MM.1S (cell line): ENCODE measurements at regions not wholly inside any gene's neighbourhood (a gene's known extent, or its start where the extent isn't known, plus 50 kb on each side); places are given as distances from the start of the nearest gene placed in this dataset.

Source experiments
- EZH2 ChIP-seq: fragments of 300-600 bp; sonication (generic); optimal IDR thresholded peaks from 2 replicates; pipeline ENCODE3; 2017; ENCODE audit warnings: low read depth, mild to moderate bottlenecking, antibody characterized with exemption, low read length, mixed read lengths
- EZH2phosphoT487 ChIP-seq: fragments of 300-600 bp; sonication (generic); IDR thresholded peaks from 2 replicates; pipeline ENCODE4 v1.6.1; 2018; ENCODE audit warnings: antibody characterized with exemption, low read length
- TF ChIP-seq, protein P1 (sequence below): fragments of 300-600 bp; sonication (generic); IDR thresholded peaks from 2 replicates; pipeline ENCODE4 v1.5.1; 2016; ENCODE audit warnings: antibody characterized with exemption, low read length, mixed read lengths

DNA sequence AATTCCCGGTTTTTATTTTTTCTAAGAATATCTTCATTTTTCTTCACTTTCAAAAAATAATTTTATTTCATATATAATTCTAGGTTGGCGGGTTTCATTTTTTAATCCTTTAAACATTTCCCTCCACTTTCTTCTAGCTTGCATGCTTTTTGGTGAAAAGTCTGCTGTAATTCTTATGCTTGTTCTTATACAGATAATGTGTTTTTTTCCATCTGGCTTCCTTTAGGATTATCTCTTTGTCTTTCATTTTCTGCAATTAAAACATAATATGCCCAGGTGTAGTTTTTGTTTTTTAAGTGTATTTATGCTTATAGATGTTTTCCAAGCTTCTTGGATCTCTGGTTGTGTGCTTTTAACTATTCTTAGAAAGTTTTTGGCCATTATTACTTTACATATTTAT lies 341.3 kb upstream of the SEMA3C start:
- TF ChIP-seq EZH2phosphoT487 = no peak
- TF ChIP-seq, protein P1, sequence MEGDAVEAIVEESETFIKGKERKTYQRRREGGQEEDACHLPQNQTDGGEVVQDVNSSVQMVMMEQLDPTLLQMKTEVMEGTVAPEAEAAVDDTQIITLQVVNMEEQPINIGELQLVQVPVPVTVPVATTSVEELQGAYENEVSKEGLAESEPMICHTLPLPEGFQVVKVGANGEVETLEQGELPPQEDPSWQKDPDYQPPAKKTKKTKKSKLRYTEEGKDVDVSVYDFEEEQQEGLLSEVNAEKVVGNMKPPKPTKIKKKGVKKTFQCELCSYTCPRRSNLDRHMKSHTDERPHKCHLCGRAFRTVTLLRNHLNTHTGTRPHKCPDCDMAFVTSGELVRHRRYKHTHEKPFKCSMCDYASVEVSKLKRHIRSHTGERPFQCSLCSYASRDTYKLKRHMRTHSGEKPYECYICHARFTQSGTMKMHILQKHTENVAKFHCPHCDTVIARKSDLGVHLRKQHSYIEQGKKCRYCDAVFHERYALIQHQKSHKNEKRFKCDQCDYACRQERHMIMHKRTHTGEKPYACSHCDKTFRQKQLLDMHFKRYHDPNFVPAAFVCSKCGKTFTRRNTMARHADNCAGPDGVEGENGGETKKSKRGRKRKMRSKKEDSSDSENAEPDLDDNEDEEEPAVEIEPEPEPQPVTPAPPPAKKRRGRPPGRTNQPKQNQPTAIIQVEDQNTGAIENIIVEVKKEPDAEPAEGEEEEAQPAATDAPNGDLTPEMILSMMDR = no peak
- no peak for TF ChIP-seq EZH2
